Inflammatory macrophage treated with lipopolysaccharide for 1 hour (primary cell): ENCODE measurements at regions not wholly inside any gene's neighbourhood (a gene's known extent, or its start where the extent isn't known, plus 50 kb on each side); places are given as distances from the start of the nearest gene placed in this dataset.
"Not testable (repeated sequence)": the region's sequence is repeated elsewhere in the genome, so short reads cannot be mapped to it uniquely, and the experiment has no call there.

Source experiments
- DNase-seq, 2 donors: peaks; one replicate each; pipeline ENCODE4 v3.0.0-alpha.2; 2020 to 2022

DNA sequence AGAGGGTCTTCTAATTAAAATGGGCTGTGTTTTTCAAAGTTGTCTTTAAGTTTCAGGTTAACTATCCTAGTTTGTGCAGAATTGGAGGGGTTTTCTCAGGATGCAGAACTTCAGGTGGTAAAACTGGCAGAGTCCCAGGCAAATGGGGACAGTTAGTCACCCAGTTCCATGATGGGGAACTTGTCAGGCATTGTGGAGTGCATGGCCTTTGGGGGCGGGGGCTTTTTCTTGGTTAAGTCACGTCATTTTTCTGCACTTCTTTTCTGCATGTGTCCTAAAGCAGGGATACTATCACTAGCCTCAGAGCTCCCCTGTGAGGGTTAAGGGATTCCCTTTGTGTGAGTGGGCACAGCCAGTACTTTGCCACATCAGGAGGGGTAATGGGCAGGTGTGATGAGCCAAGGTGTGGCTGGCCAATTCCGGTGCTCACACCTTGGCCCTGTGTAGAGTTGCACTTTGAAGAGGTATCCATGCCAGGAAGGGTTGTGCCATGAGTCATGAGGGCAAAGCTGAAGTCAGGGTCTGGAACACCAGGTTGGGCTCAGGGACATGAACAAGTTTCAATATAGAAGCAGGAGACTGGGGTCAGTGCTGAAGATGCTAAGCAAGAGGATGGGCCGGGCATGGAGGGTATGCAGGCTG, 126.0 kb upstream of the RREB1 start:
- peak; percentile 32 to 71 for DNase-seq

DNA sequence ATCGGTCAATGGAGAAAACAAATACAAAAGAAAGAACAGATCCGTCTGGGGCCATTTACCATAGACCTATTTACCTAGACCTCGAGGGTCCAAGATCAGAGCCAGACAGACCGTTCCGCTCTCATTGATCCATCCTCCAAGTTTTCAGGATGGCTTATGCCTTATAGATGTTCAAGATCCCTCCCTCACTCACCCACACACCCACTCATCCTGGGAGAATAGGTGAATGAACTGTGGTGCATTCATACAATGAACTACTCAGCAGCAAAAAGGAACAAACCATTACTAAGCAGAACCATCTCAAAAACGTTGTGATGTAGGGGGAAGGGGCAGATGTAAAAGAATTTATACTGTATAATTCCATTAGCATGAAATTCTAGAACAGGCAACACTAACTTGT, 125.1 kb upstream of the RREB1 start:
- no peak for DNase-seq

DNA sequence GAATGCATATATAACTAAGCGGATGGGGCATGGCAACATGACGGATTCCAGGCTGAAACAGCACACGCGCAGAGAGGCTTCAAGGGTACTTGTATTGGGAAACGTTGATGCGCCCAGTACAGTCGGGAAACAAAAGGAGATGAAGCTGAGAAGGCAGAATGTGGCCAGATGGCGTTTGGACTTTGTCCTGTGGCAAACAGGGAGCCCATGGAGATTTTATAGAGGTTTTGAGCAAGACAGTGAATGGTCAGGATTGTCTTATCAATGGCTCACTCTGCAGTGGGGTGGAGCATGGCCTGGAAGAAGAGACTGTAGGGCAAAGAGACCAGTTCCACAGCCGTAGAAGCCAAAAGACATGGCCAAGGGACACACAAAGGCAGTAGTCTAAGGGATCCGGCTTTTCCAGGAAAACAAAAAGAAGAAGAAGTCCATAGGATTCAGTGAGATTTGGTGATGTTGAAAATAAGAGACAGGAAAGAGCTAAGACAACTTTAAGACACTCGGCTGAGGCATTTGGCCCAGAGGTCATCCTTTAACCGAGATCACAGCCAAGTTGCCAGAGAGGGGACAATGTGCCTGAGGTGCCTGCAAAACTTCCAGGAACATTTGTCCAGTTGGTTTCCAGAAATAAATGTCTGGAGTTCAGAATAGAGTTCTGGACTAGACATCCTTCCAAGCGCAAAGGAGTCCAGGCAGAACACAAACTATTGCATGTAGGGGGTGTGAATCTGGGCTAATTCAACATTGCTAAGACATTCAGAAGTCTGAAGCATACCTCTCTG, 123.0 kb upstream of the RREB1 start:
- no peak for DNase-seq

DNA sequence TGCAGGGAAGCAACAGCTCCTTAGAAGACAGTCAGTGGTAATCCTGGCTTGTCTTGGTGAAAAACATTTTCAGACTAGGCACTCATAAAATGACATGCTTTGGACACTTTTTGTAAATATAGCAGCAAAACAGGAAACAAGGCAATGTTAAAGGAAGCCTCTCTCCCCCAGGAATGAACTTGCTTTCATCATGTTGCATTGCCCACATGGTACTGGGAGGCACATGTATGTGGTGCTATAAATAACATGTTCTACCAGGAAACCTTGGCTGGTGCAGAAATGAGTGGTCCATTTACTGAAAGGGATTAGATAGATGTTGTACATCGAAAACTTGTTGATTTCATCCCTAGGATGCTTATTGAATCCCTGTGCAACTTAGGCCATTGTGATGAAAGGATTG, 121.4 kb upstream of the RREB1 start:
- no peak for DNase-seq

DNA sequence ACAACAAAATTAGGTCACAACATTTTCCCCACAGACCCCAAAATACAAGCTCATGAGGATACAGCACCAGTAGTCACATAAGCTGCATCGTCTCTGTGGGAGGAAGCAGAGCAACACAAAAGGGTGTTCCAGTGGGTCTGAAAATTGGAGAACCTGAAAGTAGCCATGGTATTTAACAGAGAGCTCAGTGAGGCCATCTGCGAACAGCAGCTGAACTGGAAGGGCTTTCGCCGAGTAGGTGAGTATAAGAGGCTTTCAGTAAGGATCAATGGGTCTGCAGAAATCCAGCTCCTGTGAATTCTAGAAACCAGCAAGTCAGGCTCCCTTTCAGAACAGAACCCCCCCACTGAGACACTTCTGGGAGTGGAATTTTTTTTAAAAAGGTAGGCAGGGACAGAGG, 120.0 kb upstream of the RREB1 start:
- DNase-seq: no peak

DNA sequence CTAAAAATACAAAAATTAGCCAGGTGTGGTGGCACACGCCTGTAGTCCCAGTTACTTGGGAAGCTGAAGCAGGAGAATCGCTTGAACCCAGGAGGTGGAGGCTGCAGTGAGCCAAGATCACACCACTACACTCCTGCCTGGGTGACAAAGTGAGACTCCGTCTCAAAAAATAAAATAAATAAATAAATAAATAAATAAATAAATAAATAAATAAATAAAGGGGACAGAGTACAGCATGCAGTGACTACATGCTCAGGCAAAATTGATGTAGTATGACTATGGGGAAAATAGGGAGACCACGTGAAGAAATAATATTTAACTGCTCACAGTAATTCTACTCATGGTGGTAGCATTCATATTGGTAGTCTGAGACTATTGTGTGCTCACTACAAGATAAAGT, 117.7 kb upstream of the RREB1 start:
- DNase-seq: not testable (repeated sequence)

DNA sequence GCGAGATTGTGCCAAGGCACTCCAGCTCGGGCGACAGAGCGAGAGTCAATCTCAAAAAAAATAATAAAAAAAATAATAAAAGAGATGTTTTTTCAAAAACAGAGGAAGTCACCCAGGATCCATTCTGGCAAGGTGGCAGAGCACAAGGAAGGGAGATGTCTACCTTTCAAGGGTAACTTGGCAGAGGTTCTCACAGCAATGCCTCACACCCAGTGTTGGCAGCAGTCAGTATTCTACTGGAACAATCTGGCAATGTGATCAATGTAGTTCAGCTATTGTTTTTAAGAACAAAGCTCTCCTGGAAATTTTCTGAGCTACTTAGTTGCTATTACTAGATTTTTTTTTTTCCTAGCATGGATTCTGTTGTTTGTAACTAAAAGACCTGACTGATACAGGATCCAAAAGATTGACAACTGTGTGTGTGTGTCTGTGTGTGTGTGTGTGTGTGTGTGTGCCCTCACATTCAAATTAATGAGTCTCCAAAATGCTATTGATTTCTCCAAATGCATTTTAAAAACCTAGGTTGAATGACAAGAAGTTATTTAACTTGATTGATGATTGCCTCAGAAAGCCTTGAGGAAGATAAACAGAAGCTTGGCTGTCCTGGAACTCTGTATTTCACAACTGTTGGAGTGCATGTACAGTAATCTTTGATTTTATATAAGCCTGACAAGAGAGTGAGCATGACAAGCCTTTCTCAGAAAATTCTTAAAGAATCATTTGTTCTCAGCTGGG, 114.1 kb upstream of the RREB1 start:
- DNase-seq: no peak

DNA sequence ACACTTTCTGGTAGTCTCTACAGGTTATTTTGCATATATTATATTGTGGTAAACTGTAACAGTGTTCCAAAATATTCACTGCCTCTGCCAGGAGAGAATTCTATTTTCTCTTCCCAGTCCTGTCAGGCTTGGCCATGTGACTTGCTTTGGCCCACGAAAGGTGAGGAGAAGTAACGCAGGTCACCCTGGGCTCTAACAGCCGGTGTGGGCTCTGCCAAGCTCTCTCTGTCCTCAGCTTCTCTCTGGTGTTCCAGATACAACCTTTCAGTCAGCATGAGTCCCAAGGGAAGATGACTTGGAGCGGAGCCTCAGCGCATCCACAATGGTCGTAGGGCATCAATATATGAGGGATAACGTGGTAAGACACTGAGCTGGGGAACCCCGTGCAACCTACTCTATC, 113.0 kb upstream of the RREB1 start:
- no peak for DNase-seq

DNA sequence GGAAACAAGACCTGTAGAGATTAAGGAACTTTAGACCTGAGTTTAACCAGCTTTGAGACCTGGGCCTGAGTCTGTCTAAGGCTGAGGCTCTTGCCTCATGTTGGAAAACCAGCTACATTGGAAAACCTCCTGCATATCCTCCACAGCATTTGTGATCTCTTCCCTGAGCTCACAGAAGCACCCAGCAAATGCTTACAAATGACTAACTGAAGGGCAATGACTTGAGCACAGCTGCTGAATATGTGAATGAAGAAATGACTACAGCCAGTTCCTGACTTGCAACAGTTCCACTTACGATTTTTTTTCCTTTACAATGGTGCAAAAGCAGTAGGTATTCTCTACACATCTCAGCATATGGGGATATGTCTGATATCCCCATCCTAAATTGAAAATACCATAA, 112.4 kb upstream of the RREB1 start:
- DNase-seq: peak in 1 of 2 donors; percentile 37

DNA sequence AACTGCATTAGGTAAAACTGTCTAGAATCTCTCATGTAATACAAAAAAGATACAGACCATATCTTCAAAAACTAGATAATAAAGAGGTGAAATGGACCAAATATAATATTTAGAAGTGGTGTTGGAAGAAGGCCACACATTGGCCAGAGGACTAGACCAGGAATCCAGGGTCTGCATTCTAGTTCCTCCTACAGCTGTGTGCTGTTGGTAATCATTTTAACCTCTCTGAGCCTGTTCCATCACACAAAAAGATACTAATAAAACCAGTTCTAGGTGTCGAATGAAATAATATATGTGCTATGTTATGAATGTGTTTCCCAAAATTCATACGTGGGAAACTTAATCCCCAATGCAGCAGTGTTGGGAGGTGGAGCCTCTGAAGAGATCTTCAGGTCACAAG, 111.6 kb upstream of the RREB1 start:
- no peak for DNase-seq

DNA sequence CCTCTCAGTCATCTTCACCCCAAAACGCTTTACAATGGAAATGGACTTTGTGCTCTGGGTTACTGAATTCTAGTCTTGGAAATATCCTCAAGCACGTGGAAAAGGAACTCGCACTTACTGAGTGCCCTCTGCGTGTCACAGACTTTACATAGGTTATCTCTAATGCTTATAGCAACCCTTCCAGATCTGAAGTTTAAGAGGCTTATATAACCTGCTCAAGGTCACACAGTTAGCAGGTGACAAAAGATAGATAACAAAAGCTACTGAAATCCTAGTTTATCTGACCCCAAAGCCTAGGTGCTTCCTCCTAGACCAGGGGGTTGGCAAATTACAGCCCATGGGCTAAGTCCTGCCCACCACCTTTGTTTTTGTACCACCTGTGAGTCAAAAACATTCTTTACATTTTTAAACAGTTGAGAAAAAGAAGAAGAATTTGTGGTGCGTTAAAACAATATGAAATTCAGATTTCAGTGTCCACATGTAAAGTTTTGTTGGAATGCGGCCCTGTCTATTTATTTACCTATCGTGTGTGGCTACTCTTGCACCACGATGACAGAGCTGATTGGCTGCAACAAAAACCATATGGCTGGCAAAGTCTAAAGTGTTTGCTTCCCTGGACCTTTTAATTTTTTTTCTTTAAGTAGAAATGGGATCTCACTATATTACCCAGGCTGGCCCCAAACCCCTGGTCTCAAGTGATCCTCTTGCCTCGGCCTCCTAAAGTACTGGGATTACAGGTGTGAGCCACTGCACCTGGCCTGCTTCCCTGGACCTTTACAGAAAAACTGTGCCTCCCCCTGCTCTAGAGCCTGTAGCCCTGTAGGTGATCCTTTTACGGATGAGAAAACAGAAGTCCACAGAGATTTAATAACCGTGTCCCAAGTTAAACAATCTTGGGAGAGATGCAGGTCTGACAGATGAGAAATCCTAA, 110.2 kb upstream of the RREB1 start:
- no peak for DNase-seq

DNA sequence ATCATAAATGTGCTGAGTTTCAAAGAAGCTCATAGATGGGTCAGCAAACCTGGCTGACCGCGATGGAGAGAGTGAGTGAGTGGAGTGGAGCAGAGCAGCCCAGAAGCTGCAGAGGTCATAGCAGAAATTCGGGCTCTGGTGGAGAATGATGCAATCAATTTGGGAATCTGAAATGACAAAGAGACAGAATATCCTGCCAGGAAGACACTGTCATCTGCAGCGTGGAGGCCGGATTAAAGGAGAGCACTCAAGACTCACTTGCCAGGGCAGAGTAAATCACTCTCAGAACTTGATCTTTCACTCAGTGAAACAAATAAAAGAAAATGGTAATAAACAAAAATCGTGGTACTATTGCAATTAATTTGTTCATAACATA, 109.6 kb upstream of the RREB1 start:
- no peak for DNase-seq

DNA sequence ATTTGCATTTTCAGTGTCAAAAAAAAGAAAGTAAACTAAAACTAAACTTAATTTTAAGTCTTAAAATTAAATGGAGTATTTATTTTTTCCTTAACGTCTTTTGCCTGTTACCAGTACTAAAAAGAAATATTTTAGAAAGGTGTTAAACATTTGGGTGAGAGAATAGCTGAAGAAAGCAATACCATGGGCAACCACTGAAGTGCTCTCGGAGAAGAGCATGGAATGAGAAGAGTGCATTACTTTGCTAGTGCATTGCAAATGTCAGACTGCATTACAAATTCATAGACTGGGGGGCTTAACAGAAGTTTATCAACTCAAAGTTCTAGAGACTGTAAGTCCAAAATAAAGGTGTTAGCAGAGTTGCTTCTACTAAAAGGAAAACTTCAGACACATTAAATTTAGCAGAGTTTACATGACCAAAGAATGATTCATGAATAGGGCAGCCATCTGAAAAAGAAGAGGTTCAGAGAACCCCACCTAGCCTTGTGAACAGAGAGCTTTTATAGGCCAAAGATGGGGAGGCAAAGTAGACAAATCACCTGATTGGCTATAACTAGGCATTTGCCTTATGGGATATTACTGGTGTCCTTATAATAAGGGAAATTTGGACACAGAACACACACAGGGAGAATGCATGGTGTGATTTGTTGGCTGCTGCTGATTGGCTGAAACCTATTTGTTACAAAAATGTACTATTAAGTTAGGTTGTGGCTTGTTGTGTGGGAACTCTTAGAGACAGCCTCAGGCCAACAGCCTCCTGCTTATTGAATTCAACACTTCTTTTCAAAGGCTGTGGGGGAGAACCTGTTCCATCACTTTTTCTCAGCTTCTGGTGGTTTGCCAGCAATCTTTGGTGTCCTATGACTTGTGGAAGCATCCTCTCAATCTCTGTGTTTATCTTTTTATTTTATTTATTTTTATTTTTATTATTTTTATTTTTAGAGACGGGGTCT, 106.7 kb upstream of the RREB1 start:
- no peak for DNase-seq

DNA sequence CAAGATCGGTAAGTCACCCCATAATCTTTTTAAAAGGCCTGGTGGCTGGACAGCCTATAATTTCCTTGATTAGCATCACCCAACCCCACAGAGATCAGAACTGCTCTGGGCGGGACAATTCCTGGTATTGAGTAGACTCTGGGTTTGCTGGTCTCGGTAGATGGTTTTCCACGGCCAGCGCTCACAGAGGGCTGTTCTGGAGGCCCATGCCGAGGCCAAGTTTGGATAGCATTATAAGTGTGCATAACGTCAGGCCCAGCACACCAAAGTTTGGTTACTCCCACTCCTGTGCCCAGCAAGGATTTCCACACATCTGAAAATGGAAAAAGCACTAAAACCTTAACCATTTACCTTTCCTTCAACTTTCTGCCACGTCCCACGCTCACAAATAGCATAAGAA, 104.7 kb upstream of the RREB1 start:
- DNase-seq: no peak

DNA sequence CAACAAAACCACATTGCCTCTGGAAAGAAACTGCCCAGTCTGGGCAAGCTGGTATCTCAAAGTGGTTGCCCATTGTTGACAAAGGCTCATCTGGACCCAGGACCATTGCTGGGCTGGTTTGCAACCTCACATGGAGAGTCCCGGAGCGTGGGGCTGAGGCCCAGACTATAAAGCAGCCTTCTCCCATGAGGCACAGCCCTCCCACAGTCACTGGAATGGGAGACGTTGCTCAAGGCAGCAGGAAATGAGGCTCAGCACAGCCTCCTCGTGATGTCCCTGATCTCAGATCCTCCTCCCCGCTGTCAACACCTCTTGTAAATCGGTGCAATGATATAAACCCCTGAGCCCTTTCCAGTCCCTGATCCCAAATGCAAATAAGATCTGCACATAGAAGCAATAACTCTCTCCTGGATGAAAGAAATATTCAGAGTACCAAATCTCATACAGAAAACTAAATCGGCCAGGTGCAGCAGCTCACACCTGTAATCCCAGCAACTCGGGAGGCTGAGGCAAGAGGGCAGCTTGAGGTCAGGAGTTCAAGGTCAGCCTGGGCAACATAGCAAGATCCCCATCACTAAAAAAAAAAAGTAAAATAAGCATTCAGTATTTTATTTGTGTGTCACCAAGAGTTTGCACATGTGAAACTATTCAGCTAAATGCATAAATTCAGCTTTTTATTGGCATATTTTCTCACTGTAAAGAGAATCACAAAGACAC, 103.0 kb upstream of the RREB1 start:
- DNase-seq: peak; percentile 47 to 90

DNA sequence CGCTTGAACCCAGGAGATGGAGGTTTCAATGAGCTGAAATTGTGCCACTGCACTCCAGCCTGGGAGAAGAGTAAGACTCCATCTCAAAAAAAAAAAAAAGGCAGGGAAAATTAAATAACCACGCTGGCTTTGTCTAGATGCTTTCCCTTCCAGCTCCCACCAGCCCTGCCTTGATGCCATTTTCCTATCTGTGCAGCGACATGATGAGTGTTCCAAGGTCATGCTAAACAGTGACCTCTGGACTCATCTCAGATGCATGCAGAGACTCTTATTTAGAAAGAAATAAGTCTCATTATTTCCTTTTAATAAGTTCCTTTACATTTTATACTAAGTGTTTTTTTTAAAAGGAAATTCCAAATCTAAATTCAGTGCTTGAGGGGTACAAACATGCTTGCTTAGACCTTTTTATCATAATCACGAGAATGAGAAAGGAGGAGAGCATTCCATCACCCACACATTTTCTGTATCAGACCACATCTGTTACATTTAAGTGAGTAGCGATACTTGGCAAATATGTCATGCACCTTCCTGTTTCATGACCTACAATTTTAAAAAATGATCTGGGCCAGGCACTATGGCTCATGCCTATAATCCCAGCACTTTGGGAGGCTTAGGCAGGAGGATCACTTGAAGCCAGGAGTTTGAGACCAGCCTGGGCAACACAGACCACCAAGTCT, 101.1 kb upstream of the RREB1 start:
- DNase-seq: no peak

DNA sequence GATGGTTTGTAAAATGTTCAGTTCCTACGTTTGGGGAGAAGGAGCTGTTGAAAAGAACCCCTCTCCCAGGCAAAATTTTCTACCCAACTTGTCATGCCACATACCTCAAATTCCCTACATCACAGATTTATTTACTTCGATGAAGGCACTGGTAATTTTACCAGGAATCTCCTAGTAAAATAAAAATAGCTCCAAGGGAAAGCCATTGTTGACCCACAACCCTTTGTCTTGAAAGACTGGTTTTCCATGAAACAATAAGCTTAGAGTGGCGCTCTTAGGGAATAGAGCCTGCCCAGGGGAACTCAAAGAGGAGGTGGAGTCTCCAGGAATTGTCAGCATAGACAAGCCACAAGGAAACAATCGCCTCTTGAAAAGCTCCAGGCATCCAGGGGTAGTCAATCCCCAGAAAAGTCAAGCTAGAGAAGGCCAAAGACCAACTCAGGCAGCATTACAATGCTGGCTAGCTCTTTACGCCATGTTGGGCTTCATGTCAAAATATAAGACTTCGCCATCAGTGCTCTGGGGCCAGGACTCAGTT, 99.2 kb upstream of the RREB1 start:
- no peak for DNase-seq

DNA sequence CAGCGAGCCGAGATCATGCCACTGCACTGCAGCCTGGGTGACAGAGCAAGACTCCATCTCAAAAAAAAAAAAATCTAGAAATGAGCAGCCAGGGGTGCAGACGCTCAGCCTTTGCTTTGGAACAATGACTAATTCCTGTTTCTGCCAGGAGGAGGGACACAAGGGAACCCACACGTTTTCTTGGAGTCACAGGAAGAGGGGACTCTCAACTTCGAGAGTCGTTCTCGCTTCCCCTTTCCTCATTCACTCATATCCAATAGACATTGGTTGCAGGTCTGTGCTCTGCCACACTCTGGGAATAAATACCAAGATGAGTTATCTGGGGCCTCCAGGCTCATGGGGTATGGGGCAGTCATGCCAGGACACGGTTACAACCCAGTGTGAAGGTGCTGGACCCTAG, 91.5 kb upstream of the RREB1 start:
- peak; percentile 52 to 70 for DNase-seq

DNA sequence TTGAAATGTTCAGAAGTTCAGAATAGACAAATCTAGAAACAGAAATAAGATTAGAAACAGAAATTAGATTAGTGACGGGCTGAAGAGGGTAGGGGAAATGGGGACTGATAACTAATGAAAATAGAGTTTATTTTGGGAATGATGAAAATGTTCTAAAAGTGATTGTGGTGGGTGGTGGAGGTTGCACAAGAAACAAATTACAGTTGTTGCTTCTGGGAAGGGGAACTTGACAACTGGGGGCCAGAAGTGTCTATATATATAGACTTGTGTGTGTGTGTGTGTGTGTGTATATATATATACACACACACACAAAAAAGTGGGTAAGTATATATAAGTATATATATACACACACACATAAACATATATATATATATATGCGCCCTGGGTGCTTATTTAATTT, 86.5 kb upstream of the RREB1 start:
- DNase-seq: peak; percentile 63 to 71

DNA sequence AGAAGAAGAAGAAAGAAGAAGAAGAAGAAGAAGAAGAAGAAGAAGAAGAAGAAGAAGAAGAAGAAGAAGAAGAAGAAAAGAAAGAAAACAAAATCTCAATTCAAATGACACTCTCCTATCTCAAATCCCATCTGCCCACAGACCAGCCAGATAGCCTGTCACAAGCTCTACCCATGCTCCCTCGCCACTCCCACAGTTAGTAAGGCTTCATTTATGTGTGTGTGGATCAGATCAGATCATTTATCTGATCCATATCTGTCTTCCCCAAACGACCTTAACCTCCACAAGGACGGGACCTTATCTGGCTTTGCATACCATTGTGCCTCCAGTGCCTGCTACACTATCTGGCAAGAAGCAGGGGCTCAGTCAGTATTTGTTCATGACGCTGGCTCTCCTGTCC, 81.9 kb upstream of the RREB1 start:
- no peak for DNase-seq
